Right lobe of liver (tissue), 4 donors: ENCODE measurements at regions not wholly inside any gene's neighbourhood (a gene's known extent, or its start where the extent isn't known, plus 50 kb on each side); places are given as distances from the start of the nearest gene placed in this dataset.

ENCODE experiments used
- POLR2A ChIP-seq: fragments of 450-650 bp; IDR thresholded peaks from one replicate; pipeline ENCODE4 v1.6.1; 2017; ENCODE audit warnings: antibody characterized with exemption, mild to moderate bottlenecking
- TF ChIP-seq, protein P1 (sequence below), 4 donors: fragments of 200-600 bp in 3 of 4; fragments of 450-650 bp in 1 of 4; IDR thresholded peaks; one replicate each; pipeline versions ENCODE4 v1.5.1 to v1.8.0; 2016 to 2022; ENCODE audit warnings: antibody characterized with exemption in 4 of 4, mild to moderate bottlenecking in 2 of 4
- donor health status: DM: no; HTN: no; CAD: no.
- donor health status: DM: no; HTN: no; CAD: no.
- donor health status: DM: no; HTN: yes; CAD: no.

DNA sequence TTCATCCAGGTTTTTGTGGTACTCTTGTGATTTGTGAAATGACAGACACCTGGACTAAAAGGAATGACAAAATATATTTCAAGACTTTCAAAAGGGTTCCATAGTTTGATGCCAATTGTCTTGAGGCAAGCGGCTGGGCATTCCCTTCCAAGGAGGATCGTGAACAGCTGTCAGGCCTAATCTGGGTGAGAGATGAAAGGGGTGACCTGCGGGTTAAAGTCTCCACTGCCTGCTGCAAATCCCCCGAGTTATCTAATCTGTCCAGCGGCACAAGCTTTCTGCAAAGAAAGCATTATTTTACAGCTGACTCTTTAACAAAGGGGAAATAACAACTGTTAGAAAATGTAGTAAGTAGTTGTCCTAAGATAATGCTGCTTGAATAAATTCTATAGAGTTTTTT lies 128.7 kb upstream of the MB21D2 start:
- TF ChIP-seq, protein P1, sequence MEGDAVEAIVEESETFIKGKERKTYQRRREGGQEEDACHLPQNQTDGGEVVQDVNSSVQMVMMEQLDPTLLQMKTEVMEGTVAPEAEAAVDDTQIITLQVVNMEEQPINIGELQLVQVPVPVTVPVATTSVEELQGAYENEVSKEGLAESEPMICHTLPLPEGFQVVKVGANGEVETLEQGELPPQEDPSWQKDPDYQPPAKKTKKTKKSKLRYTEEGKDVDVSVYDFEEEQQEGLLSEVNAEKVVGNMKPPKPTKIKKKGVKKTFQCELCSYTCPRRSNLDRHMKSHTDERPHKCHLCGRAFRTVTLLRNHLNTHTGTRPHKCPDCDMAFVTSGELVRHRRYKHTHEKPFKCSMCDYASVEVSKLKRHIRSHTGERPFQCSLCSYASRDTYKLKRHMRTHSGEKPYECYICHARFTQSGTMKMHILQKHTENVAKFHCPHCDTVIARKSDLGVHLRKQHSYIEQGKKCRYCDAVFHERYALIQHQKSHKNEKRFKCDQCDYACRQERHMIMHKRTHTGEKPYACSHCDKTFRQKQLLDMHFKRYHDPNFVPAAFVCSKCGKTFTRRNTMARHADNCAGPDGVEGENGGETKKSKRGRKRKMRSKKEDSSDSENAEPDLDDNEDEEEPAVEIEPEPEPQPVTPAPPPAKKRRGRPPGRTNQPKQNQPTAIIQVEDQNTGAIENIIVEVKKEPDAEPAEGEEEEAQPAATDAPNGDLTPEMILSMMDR (IDR thresholded peaks at IDR 0.05): no peak
- TF ChIP-seq POLR2A: no peak
